Astrocyte of the cerebellum (primary cell): ENCODE measurements at regions not wholly inside any gene's neighbourhood (a gene's known extent, or its start where the extent isn't known, plus 50 kb on each side); places are given as distances from the start of the nearest gene placed in this dataset.

Experiments
- DNase-seq: peaks from one replicate; pipeline ENCODE4 v3.0.0-alpha.2; 2011; ENCODE audit warnings: low read depth
- H3K4me3 ChIP-seq: 2 replicates; pipeline ENCODE4 v1.5.1; 2011; ENCODE audit warnings: mild to moderate bottlenecking, low read depth, low read length, moderate library complexity
- in situ Hi-C: cut with HindIII; loops from 2 replicates; pipeline ENCODE4 v1.10.0; 2017; ENCODE audit warnings: low sequenced_read_pairs
- TF ChIP-seq, protein P1 (sequence below): IDR thresholded peaks from 2 replicates; pipeline ENCODE4 v1.5.1; 2012; ENCODE audit warnings: low read length, low read depth, moderate library complexity, mild to moderate bottlenecking; ENCODE audit errors: missing control alignments

DNA sequence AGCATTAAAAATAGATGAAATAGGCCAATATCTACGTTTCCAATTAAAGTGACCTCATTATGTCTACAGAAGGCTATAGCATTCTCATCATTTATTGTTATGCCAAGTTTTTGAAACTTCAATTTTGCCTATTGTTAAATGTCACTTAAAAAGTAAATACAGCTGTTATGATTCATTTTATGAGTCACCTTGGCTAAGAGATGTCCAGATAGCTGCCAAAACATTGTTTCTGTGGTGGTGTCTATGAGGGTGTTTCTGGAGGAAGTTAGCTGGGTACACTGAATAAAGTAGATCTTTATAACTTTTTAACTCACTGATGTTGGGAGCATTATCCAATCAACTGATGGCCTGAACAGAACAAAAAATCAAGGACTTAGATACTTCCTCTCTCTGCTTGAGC is 1209.7 kb upstream of the PCDH9 start:
- in situ Hi-C loops: loop anchor here (5.0 kb wide), 1 partner anchor 42 kb away; no protein-coding TSS in a partner anchor
- TF ChIP-seq, protein P1, sequence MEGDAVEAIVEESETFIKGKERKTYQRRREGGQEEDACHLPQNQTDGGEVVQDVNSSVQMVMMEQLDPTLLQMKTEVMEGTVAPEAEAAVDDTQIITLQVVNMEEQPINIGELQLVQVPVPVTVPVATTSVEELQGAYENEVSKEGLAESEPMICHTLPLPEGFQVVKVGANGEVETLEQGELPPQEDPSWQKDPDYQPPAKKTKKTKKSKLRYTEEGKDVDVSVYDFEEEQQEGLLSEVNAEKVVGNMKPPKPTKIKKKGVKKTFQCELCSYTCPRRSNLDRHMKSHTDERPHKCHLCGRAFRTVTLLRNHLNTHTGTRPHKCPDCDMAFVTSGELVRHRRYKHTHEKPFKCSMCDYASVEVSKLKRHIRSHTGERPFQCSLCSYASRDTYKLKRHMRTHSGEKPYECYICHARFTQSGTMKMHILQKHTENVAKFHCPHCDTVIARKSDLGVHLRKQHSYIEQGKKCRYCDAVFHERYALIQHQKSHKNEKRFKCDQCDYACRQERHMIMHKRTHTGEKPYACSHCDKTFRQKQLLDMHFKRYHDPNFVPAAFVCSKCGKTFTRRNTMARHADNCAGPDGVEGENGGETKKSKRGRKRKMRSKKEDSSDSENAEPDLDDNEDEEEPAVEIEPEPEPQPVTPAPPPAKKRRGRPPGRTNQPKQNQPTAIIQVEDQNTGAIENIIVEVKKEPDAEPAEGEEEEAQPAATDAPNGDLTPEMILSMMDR: no peak
- H3K4me3 ChIP-seq: no peak overlapping the region
- DNase-seq: peak; percentile 76

DNA sequence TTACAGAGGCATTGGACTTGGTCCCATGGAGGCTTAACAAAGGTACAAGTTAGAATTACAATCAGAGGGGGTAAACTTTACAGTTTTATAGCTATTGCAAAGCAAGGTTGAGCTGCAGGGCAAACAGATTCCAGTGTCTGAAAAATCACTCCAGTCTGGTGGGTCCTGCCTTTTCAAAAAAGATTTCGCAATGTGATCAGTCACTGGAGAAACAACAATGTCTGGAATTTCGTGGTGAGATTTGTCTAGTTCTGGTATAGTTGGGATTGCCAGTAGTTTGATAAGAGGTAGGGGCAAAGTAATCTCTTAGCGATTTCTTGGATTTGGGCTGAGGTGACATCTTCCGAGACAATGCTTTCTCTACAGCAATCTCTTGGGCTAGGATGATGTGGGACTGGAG is 1198.2 kb upstream of the PCDH9 start:
- in situ Hi-C loops: no loop called here

DNA sequence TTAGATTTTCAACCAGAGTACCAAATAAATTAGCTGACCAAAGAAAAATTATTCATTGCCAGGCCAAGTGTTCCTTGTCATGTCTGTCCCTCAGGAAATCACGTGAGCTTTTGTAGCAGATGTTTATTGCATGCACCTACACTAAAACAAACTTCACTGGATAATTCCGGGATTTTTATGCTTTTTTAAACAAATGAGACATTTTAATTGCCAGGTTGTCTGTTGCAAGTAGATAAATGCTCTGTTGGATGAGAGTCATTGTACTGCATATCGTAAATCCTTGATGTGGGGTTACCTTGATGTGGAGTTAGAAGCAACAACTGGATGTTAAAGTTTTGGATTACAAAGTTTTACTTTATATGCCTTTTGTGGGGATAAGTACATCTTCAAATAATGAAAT is 1187.7 kb upstream of the PCDH9 start:
- in situ Hi-C loops: no loop called here
- no peak for DNase-seq
- TF ChIP-seq, protein P1: no peak
- no peak overlapping the region for H3K4me3 ChIP-seq

More for the DNA sequence above, 1198.2 kb upstream of the PCDH9 start:
- TF ChIP-seq, protein P1: no peak
- peak; percentile 12 for DNase-seq
- no peak overlapping the region for H3K4me3 ChIP-seq

DNA sequence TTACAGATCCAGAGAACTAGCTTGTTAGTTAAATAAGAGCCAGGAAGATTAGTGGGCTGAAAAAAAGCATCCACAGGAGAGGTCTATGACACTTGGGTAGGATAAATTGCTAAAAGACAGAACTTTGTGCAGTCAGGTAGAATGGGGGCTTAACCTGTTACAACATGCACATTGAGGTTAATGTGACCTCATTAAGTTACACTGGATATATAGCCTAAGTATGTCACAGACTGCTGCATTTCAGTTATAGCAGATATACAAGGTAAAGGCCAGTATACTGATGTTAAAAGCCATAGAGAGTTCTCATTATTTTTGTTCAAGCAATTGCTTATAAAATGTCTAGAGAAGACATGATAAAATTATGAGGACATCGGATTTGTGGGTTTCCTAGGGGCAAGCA is 1179.9 kb upstream of the PCDH9 start:
- TF ChIP-seq, protein P1: no peak
- in situ Hi-C loops: no loop called here
- DNase-seq: no peak
- H3K4me3 ChIP-seq: no peak overlapping the region

DNA sequence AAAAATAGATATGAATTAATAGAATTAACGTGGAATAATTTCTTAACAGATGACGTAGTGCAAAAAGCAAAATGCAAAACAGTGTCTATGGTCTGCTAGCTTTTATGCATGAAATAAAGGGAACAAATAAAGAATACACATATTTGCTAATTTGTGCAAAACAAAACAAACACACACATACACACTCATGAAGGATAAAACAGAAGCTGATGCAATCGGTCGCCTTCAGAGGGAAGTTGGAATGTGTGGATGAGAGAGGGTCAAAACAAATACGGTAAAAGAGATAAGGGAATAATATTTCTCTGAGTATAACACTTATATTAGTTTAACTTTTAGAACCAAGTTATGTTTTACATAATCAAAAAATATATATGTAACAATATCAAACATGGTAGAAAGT is 1160.9 kb upstream of the PCDH9 start:
- in situ Hi-C loops: no loop called here
- no peak overlapping the region for H3K4me3 ChIP-seq
- TF ChIP-seq, protein P1: no peak
- no peak for DNase-seq

DNA sequence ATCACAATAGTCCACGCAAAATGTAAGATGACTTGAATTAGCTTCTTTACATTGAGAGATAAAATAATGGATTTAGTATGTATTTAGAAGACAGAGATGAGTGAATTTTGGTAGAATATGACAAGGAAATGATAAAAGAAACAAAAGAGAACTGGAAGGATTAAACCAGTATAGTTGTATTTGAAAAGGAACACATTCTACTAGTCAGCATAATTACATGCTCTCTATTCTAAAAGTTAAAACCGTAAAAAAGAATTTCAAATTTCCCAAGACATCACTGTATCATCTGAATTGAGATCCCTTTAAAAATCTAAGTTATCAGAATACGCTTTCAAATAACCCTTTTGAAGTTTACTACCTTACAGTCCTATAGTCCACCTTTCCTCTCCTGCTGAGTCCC is 1156.7 kb upstream of the PCDH9 start:
- in situ Hi-C loops: no loop called here
- no peak overlapping the region for H3K4me3 ChIP-seq
- DNase-seq: no peak
- TF ChIP-seq, protein P1: no peak
